ENCODE measurements at regions not wholly inside any gene's neighbourhood (a gene's known extent, or its start where the extent isn't known, plus 50 kb on each side); places are given as distances from the start of the nearest gene placed in this dataset.
A peak's percentile ranks its signal among the peaks of the same experiment; 100 is the strongest.
"Not testable (repeated sequence)": the region's sequence is repeated elsewhere in the genome, so short reads cannot be mapped to it uniquely, and the experiment has no call there.

DNA sequence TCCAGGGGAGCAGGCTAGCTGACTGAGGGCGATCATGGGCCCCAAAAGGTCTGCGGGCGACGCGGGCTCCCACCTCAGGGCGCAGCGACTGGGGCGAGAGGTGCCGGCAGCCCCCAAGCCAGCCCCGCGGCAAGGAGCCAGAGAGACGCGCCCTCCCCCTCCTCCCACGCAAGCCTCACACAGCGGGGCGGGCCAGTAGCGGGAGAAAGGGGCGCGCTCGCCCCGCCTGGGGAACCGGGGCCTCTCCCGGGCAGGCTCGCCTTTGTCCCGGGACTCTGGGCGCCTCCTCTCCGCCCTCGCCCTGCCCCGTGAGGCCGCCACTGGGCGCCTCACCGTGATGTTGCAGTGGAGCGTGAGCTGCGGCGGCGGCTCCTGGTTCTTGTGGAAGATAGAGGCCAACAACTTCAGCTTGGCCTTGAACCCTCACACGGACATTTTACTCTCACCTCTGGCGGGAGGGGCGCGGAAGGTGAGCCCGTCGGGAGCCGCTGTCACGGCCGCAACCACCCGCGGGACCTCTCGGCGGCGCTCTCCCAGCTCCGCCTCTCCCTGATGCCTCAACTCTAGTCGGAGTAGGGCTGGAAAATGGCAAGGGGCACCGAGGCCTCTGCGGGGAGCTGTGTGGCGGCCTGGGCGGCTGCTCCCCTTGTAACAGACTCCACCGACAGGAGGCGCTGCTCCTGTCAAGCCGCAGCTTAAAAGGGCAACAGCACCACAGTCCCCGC lies 100.5 kb upstream of the ZSCAN2 start:
- H2AFZ ChIP-seq (ENCODE audit: low read depth, low read length, poor library complexity, severe bottlenecking); H3K9me2 ChIP-seq (ENCODE audit: insufficient read depth); H3K9ac ChIP-seq (ENCODE audit: low read length); H4K20me1 ChIP-seq (ENCODE audit: insufficient read depth); H3K79me2 ChIP-seq (ENCODE audit: insufficient read depth, low read length); ATAC-seq; CTCF ChIA-PET; DNase-seq (ENCODE audit: low read depth, low spot score); RAD21 ChIA-PET (ENCODE audit: low non-redundant PET in 1 of 2, low total read pairs in 2 of 2, uncharacterized antibody in 2 of 2, unreplicated experiment in 2 of 2); H3K27ac ChIP-seq (ENCODE audit: low read depth, low read length); intact Hi-C loops (cut with micrococcal nuclease); H3K36me3 ChIP-seq (ENCODE audit: control insufficient read depth in 1 of 2, insufficient read depth in 2 of 2, low read length in 2 of 2); H3K27me3 ChIP-seq (ENCODE audit: insufficient read depth, low read length); H3K4me1 ChIP-seq (ENCODE audit: control insufficient read depth in 1 of 2, insufficient read depth in 2 of 2, low read length in 2 of 2); BruUV-seq (replicated peaks); POLR2A ChIA-PET; H3K9me3 ChIP-seq (ENCODE audit: control insufficient read depth in 1 of 2, insufficient read depth in 1 of 2, low read depth in 1 of 2, low read length in 2 of 2): not testable (repeated sequence)
- H3K4me3 ChIP-seq (replicated peaks in 1 of 2; ENCODE audit: low read depth in 1 of 2, low read length in 2 of 2): peak overlapping the region; percentile 31 to 38; a peak in 3 of 4 replicates
- peak; percentile 57 for TF ChIP-seq EGR1 (IDR thresholded peaks at IDR 0.05; ENCODE audit: low read depth)
- H3K4me2 ChIP-seq (ENCODE audit: low read length): peak overlapping the region; percentile 48; the same call in 1 of the 2 replicates

GRCh38 chr15:84503101-84503500 lies 97.7 kb upstream of the ZSCAN2 start:
- DNase-seq (ENCODE audit: low read depth, low spot score); H3K4me1 ChIP-seq (ENCODE audit: control insufficient read depth in 1 of 2, insufficient read depth in 2 of 2, low read length in 2 of 2); H2AFZ ChIP-seq (ENCODE audit: low read depth, low read length, poor library complexity, severe bottlenecking); H3K4me2 ChIP-seq (ENCODE audit: low read length); intact Hi-C loops (cut with micrococcal nuclease); H3K9me2 ChIP-seq (ENCODE audit: insufficient read depth); RAD21 ChIA-PET (ENCODE audit: low non-redundant PET in 1 of 2, low total read pairs in 2 of 2, uncharacterized antibody in 2 of 2, unreplicated experiment in 2 of 2); POLR2A ChIA-PET; H3K79me2 ChIP-seq (ENCODE audit: insufficient read depth, low read length); H3K36me3 ChIP-seq (ENCODE audit: control insufficient read depth in 1 of 2, insufficient read depth in 2 of 2, low read length in 2 of 2); H3K9ac ChIP-seq (ENCODE audit: low read length); H3K9me3 ChIP-seq (ENCODE audit: control insufficient read depth in 1 of 2, insufficient read depth in 1 of 2, low read depth in 1 of 2, low read length in 2 of 2); H3K27me3 ChIP-seq (ENCODE audit: insufficient read depth, low read length); H3K27ac ChIP-seq (ENCODE audit: low read depth, low read length); BruUV-seq (replicated peaks); H3K4me3 ChIP-seq (replicated peaks in 1 of 2; ENCODE audit: low read depth in 1 of 2, low read length in 2 of 2); ATAC-seq; CTCF ChIA-PET; H4K20me1 ChIP-seq (ENCODE audit: insufficient read depth): not testable (repeated sequence)

GRCh38 chr15:84505552-84505951 lies 95.3 kb upstream of the ZSCAN2 start:
- POLR2A ChIA-PET; CTCF ChIA-PET; H4K20me1 ChIP-seq (ENCODE audit: insufficient read depth); H3K79me2 ChIP-seq (ENCODE audit: insufficient read depth, low read length); H3K27me3 ChIP-seq (ENCODE audit: insufficient read depth, low read length); H3K36me3 ChIP-seq (ENCODE audit: control insufficient read depth in 1 of 2, insufficient read depth in 2 of 2, low read length in 2 of 2); intact Hi-C loops (cut with micrococcal nuclease); H3K4me2 ChIP-seq (ENCODE audit: low read length); H3K9me2 ChIP-seq (ENCODE audit: insufficient read depth); BruUV-seq (replicated peaks); RAD21 ChIA-PET (ENCODE audit: low non-redundant PET in 1 of 2, low total read pairs in 2 of 2, uncharacterized antibody in 2 of 2, unreplicated experiment in 2 of 2); DNase-seq (ENCODE audit: low read depth, low spot score); ATAC-seq; H3K4me3 ChIP-seq (replicated peaks in 1 of 2; ENCODE audit: low read depth in 1 of 2, low read length in 2 of 2); H2AFZ ChIP-seq (ENCODE audit: low read depth, low read length, poor library complexity, severe bottlenecking); H3K27ac ChIP-seq (ENCODE audit: low read depth, low read length); H3K9ac ChIP-seq (ENCODE audit: low read length); H3K4me1 ChIP-seq (ENCODE audit: control insufficient read depth in 1 of 2, insufficient read depth in 2 of 2, low read length in 2 of 2); H3K9me3 ChIP-seq (ENCODE audit: control insufficient read depth in 1 of 2, insufficient read depth in 1 of 2, low read depth in 1 of 2, low read length in 2 of 2): not testable (repeated sequence)

GRCh38 chr15:84512324-84512723 lies 88.5 kb upstream of the ZSCAN2 start:
- H3K27me3 ChIP-seq (ENCODE audit: insufficient read depth, low read length); H3K9me2 ChIP-seq (ENCODE audit: insufficient read depth); intact Hi-C loops (cut with micrococcal nuclease); H4K20me1 ChIP-seq (ENCODE audit: insufficient read depth); ATAC-seq; H3K4me3 ChIP-seq (replicated peaks in 1 of 2; ENCODE audit: low read depth in 1 of 2, low read length in 2 of 2); CTCF ChIA-PET; H3K36me3 ChIP-seq (ENCODE audit: control insufficient read depth in 1 of 2, insufficient read depth in 2 of 2, low read length in 2 of 2); H3K4me2 ChIP-seq (ENCODE audit: low read length); H3K4me1 ChIP-seq (ENCODE audit: control insufficient read depth in 1 of 2, insufficient read depth in 2 of 2, low read length in 2 of 2); RAD21 ChIA-PET (ENCODE audit: low non-redundant PET in 1 of 2, low total read pairs in 2 of 2, uncharacterized antibody in 2 of 2, unreplicated experiment in 2 of 2); BruUV-seq (replicated peaks); H3K27ac ChIP-seq (ENCODE audit: low read depth, low read length); DNase-seq (ENCODE audit: low read depth, low spot score); H3K79me2 ChIP-seq (ENCODE audit: insufficient read depth, low read length); POLR2A ChIA-PET; H2AFZ ChIP-seq (ENCODE audit: low read depth, low read length, poor library complexity, severe bottlenecking); H3K9ac ChIP-seq (ENCODE audit: low read length); H3K9me3 ChIP-seq (ENCODE audit: control insufficient read depth in 1 of 2, insufficient read depth in 1 of 2, low read depth in 1 of 2, low read length in 2 of 2): not testable (repeated sequence)
